Parathyroid adenoma (tissue), 2 donors: ENCODE measurements at regions not wholly inside any gene's neighbourhood (a gene's known extent, or its start where the extent isn't known, plus 50 kb on each side); places are given as distances from the start of the nearest gene placed in this dataset.

Source experiments
- H2AFZ ChIP-seq: fragments of 300-600 bp; sonication (generic); one replicate; pipeline ENCODE4 v1.7.0; 2017; ENCODE audit warnings: antibody characterized with exemption, mild to moderate bottlenecking
- H3K27ac ChIP-seq: fragments of 300-600 bp; sonication (generic); one replicate; pipeline ENCODE4 v1.7.0; 2017
- H3K27me3 ChIP-seq: fragments of 300-600 bp; sonication (generic); one replicate; pipeline ENCODE4 v1.7.0; 2017; ENCODE audit warnings: low read length; ENCODE audit not compliant: control insufficient read depth, insufficient read depth
- H3K36me3 ChIP-seq: fragments of 300-600 bp; sonication (generic); one replicate; pipeline ENCODE4 v1.7.0; 2017; ENCODE audit warnings: low read length; ENCODE audit not compliant: control insufficient read depth, insufficient read depth
- H3K4me1 ChIP-seq: fragments of 300-600 bp; sonication (generic); one replicate; pipeline ENCODE4 v1.7.0; 2017; ENCODE audit warnings: control low read depth
- H3K4me2 ChIP-seq: fragments of 300-600 bp; sonication (generic); one replicate; pipeline ENCODE4 v1.7.0; 2017; ENCODE audit warnings: low read length
- H3K4me3 ChIP-seq: fragments of 300-600 bp; sonication (generic); one replicate; pipeline ENCODE4 v1.7.0; 2017; ENCODE audit warnings: low read depth, low read length
- H3K79me2 ChIP-seq: fragments of 300-600 bp; sonication (generic); one replicate; pipeline ENCODE4 v1.7.0; 2017; ENCODE audit warnings: control low read depth
- H3K9ac ChIP-seq: fragments of 300-600 bp; sonication (generic); one replicate; pipeline ENCODE4 v1.7.0; 2017; ENCODE audit warnings: mild to moderate bottlenecking
- H3K9me3 ChIP-seq: fragments of 300-600 bp; sonication (generic); one replicate; pipeline ENCODE4 v1.7.0; 2017; ENCODE audit warnings: low read length; ENCODE audit not compliant: control insufficient read depth
- TF ChIP-seq, protein P1 (sequence below): fragments of 300-600 bp; sonication (generic); IDR thresholded peaks from one replicate; pipeline ENCODE4 v1.7.0; 2017; ENCODE audit warnings: antibody characterized with exemption, mild to moderate bottlenecking
- donor health status: primary hyperparathyroidism.

DNA sequence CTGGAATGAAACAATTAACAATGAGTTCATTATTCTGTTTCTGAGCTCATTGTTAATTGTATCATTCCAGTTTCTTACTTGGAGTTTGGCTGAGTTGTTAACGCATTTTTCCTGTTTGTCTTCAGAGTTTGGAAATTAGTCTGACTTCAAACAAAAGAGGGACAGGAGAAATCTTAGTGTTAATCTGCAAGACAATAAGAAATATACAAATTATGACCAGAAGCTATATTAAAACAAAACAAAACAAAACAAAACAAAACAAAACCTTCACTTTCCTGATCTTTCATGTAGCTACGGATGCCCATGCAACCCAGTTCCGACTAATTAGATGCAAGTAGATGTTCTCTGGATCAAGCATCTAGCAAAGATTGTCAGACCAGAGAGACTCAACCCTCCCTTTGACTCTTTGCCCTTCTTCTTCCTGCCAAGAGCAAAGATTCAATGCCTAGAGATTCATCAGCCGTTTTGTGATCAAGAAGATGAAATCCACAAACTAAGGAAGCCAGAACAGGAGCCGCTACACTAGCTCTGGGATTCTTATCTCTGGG, 686.2 kb upstream of the FSHR start:
- Histone ChIP-seq H2AFZ (no peak overlapping the region), H3K27me3 (no peaks in the 10 kb centered on the region), H3K4me3 (no peak overlapping the region), H3K36me3 (no peaks in the 10 kb centered on the region), H3K9ac (no peak overlapping the region), H3K9me3 (no peaks in the 10 kb centered on the region), H3K79me2 (no peaks in the 10 kb centered on the region), H3K4me2 (no peak overlapping the region), H3K27ac (no peak overlapping the region), H3K4me1 (no peaks in the 10 kb centered on the region)
- TF ChIP-seq, protein P1, sequence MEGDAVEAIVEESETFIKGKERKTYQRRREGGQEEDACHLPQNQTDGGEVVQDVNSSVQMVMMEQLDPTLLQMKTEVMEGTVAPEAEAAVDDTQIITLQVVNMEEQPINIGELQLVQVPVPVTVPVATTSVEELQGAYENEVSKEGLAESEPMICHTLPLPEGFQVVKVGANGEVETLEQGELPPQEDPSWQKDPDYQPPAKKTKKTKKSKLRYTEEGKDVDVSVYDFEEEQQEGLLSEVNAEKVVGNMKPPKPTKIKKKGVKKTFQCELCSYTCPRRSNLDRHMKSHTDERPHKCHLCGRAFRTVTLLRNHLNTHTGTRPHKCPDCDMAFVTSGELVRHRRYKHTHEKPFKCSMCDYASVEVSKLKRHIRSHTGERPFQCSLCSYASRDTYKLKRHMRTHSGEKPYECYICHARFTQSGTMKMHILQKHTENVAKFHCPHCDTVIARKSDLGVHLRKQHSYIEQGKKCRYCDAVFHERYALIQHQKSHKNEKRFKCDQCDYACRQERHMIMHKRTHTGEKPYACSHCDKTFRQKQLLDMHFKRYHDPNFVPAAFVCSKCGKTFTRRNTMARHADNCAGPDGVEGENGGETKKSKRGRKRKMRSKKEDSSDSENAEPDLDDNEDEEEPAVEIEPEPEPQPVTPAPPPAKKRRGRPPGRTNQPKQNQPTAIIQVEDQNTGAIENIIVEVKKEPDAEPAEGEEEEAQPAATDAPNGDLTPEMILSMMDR: no peak

DNA sequence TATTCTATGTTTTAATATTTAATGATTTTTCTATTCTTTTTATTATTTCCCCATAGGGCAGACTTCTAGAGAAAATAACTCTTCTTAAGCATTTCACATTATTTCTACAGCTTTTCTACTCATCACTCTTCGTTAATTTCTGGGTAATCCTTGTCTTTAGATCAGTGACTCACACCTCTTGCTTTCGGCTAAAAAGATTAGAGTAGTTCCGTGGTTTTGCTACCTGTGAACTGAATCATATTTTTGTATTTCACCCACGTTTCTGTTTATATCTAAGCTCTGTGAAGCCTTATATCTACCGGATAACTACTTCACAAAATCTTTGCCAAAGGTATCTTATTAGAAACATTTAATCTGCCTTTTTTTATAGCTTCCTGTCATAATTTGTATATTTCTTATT, 685.5 kb upstream of the FSHR start:
- Histone ChIP-seq H3K9me3 (no peaks in the 10 kb centered on the region), H3K79me2 (no peaks in the 10 kb centered on the region), H3K9ac (no peak overlapping the region), H2AFZ (no peak overlapping the region), H3K27me3 (no peaks in the 10 kb centered on the region), H3K36me3 (no peaks in the 10 kb centered on the region), H3K4me2 (no peak overlapping the region), H3K4me3 (no peak overlapping the region), H3K27ac (no peak overlapping the region), H3K4me1 (no peaks in the 10 kb centered on the region)
- TF ChIP-seq, protein P1: no peak

DNA sequence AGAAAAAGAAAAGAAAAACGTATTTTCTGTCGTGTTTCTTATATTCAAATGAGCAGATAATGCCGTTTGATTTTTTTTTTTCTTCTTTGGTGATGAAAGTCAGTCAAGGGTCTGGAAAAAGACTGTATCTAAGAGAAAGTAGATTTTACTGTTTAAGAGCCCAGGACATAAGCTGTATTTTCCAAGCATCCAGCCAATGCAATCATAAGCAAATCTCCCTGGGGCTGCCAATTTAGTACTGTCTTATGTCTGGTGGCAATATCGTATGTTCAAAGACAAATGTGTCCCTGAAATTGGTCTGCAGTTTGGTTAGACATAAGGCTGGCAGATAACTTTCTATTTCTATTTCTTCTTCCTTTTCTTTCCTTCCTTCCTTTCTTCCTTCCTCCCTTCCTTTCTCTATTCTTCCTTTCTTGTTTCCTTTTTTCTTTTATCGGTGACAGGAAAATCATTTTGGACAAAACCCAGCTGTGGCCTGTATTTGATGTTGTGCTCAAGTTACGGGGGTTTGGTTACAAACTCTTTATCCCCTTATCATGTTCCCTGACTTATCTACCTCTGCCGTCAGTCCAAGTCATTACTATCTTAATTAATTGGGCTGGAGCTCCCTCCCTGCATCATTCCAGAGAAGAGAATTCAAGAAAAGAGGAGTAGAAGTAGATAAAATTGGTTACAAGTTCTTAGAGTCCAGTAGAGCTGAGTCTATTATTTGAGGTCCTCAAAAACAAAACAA, 683.4 kb upstream of the FSHR start:
- Histone ChIP-seq H3K79me2 (no peaks in the 10 kb centered on the region), H3K9me3 (no peaks in the 10 kb centered on the region), H3K27me3 (no peaks in the 10 kb centered on the region), H3K27ac (no peak overlapping the region), H2AFZ (no peak overlapping the region), H3K9ac (no peak overlapping the region), H3K36me3 (no peaks in the 10 kb centered on the region), H3K4me1 (no peaks in the 10 kb centered on the region), H3K4me2 (no peak overlapping the region), H3K4me3 (no peak overlapping the region)
- TF ChIP-seq, protein P1: no peak

DNA sequence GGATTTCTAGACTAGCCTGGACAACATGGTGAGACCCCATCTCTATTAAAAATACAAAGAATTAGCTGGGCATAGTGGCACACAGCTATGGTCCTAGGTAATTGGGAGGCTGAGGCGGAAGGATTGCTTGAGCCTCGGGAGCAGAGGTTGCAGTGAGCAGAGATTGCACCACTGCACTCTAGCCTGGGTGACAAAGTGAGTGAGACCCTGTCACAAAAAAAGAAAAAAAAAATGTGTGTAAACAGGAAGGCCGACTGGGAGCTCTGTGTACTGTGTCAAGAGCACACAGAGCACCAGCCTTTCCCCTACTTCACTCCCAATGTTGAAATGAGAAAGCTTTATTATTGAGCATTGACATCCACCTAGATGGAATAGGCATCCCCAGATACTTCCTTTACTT, 681.7 kb upstream of the FSHR start:
- Histone ChIP-seq H3K9ac (no peak overlapping the region), H3K27me3 (no peaks in the 10 kb centered on the region), H2AFZ (no peak overlapping the region), H3K27ac (no peak overlapping the region), H3K9me3 (no peaks in the 10 kb centered on the region), H3K79me2 (no peaks in the 10 kb centered on the region), H3K4me3 (no peak overlapping the region), H3K36me3 (no peaks in the 10 kb centered on the region), H3K4me1 (no peaks in the 10 kb centered on the region), H3K4me2 (no peak overlapping the region)
- TF ChIP-seq, protein P1: no peak

DNA sequence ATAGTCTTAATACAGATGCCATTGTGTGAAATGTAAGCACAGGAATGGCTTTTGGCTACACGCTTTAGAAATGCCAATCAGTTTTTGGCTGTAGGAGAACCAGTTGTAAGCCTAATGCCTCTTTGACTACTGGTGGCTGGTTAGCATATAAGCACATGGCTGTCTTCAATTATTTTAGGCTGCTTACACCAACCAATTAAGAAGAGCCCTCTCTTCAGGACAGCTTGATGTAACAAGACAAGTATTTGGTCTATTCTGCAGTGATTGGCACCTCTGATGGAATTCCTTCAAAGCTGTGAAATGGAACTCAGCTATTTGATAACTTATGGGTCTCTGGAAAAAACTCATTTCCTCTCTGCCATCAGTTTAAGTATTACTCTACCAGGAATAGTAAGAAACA, 680.1 kb upstream of the FSHR start:
- H3K79me2 ChIP-seq: no peaks in the 10 kb centered on the region
- no peak overlapping the region for H3K27ac ChIP-seq
- TF ChIP-seq, protein P1: no peak
- no peaks in the 10 kb centered on the region for H3K27me3 ChIP-seq
- no peaks in the 10 kb centered on the region for H3K4me1 ChIP-seq
- H3K9ac ChIP-seq: no peak overlapping the region
- H3K4me2 ChIP-seq: no peak overlapping the region
- H3K4me3 ChIP-seq: no peak overlapping the region
- no peak overlapping the region for H2AFZ ChIP-seq
- no peaks in the 10 kb centered on the region for H3K9me3 ChIP-seq
- no peaks in the 10 kb centered on the region for H3K36me3 ChIP-seq
